Inflammatory macrophage treated with lipopolysaccharide for 4 hours (primary cell): ENCODE measurements at regions not wholly inside any gene's neighbourhood (a gene's known extent, or its start where the extent isn't known, plus 50 kb on each side); places are given as distances from the start of the nearest gene placed in this dataset.

Experiments used
- DNase-seq: peaks from one replicate; pipeline ENCODE4 v3.0.0-alpha.2; 2020

GRCh38 chr13:74865656-74866055, 616.3 kb downstream of the TBC1D4 start:
- no peak for DNase-seq

DNA sequence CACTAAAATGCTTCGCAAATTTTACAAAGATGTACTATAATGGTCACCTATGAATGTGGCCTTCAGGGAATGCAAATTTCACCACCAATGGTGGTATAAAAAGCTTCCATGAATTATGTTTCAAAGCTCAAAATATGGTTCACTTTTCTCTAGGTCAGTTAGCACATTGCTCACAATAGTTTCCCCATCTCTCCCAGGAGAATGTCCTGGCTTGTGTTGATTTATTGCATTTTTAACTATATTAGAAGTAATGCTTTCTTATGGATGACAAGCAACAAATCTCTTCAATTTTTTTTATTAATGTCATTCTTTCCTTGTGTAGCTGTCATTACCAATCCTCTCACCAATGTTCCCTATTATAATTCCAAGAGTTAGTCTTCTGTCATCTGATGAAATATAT, 621.2 kb downstream of the TBC1D4 start:
- no peak for DNase-seq

GRCh38 chr13:74850893-74851292, 631.1 kb downstream of the TBC1D4 start:
- DNase-seq, result no peak

DNA sequence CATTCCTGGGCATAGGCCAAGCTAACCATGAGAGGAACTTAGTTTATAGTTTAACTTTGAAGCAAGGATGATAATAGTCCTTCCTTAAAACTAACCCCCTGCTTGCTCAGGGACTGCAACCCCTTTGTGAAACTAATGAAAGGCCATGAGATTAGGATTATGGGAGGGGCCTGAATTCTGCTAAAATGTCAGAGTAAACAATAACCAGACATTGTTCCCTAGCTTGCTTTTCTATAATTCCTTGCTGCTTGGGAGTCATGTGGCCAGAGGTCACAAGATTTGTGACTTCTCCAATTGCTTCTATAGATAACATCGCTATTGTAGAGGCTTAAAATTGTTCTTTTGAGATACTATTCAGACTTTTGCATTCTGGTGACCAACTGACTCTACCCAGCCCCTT, 634.0 kb downstream of the TBC1D4 start:
- DNase-seq, result no peak

DNA sequence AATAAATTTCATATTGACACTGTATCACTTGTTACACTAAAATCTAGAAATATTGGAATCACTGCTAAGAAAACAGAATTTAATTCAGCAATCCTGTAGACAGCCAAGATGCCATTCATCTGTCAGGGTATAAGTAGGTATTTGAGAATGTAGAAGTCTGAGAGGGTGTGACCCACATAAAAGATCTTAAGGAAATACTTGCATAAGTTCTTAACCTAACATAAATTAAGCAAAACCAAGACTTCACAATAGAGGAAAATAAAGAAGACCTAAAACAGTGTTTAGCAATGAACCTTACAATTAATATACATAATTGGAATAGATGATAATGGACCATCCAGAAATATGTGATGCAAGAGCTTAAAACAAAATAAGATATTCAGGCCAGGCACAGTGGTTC, 636.2 kb downstream of the TBC1D4 start:
- DNase-seq, result no peak

- no peak for DNase-seq
These were observed 640.3 kb downstream of the TBC1D4 start for GRCh38 chr13:74841651-74842050.

- no peak for DNase-seq
These were observed 640.8 kb downstream of the TBC1D4 start for GRCh38 chr13:74841123-74841522.

- no peak for DNase-seq
These were observed 642.3 kb downstream of the TBC1D4 start for GRCh38 chr13:74839656-74840055.

GRCh38 chr13:74838096-74838495, 643.9 kb downstream of the TBC1D4 start:
- DNase-seq, result no peak

- no peak for DNase-seq
These were observed 645.3 kb downstream of the TBC1D4 start for GRCh38 chr13:74836628-74837027.

- no peak for DNase-seq
These were observed 646.4 kb downstream of the TBC1D4 start for GRCh38 chr13:74835579-74835978.

DNA sequence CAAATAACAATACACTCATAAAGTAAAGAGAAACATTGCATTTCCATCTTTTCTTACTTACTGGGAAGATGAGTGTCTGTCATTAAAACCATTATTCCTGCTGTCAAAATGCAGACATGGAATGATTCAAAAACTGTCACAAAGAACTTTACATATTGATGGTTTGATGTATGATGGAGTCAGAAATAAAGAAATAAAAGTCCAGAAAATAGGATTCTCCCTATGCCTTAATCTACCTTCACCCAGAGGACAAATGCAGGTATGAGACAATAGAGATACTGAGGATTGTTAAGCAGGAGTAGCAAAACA, 656.1 kb downstream of the TBC1D4 start:
- DNase-seq, result no peak

- no peak for DNase-seq
These were observed 656.6 kb downstream of the TBC1D4 start for GRCh38 chr13:74825152-74825937.

- no peak for DNase-seq
These were observed 661.2 kb downstream of the TBC1D4 start for GRCh38 chr13:74820809-74821208.

GRCh38 chr13:74819549-74819948, 662.4 kb downstream of the TBC1D4 start:
- DNase-seq, result no peak

- DNase-seq, result no peak
These were observed 665.2 kb downstream of the TBC1D4 start for GRCh38 chr13:74816737-74817136.

DNA sequence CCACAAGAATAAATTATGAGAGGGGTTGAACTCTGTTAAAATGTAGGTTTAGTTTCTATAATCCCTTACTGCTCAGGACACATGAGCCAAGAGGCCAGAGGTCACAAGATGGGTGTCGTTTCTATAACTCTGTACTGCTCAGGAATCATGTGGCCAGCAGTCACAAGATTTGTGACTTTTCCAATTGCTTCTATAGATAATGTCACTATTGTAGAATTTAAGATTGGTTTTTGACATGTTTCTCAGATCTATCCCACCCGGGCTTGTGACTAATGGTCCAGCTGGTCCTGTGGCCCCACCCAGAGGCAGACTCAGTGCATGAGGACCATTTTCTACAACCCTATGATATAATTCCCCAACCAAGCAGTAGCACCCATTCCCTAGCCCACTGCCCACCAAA, 662.0 kb upstream of the KLF12 start:
- DNase-seq, result no peak

- no peak for DNase-seq
These were observed 661.3 kb upstream of the KLF12 start for GRCh38 chr13:74795526-74795925.

GRCh38 chr13:74794582-74794981, 660.4 kb upstream of the KLF12 start:
- DNase-seq, result no peak

DNA sequence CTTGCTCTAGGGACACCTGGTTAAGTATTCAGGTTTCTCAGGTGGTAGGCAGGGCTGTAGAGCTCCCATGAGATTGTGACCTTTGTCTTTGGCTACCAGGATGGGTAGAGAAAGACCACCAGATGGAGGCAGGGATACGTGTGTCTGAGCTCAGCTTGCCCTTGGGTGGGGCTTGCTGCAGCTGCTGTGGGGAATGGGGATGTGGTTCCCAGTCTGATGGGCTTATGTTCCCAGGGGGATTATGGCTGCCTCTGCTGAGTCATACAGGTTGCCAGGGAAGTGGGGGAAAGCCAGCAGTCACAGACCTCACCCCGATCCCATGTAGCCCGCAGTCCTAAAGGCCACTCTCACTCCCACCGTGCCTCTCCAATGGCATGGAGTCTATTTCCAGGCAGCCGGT, 659.9 kb upstream of the KLF12 start:
- DNase-seq, result no peak

DNA sequence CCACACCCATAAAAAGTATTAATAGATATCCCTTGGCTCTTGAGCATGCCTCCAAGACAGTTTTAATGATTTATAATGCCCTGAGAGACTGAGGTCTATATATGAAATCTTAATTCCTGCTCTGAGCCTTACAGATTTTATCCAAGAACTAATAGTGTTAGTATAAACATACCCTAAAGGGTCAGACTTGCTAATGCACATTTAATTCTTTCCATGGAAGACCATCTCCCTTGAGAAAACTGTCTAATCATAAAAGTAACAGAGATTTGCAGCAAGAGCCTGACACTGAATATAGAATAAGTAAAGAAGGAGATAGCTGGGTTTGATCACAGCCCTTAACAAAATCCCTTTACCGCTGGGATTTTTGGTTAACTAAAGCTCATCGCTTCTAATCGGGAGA, 650.8 kb upstream of the KLF12 start:
- no peak for DNase-seq

GRCh38 chr13:74778946-74779345, 644.7 kb upstream of the KLF12 start:
- no peak for DNase-seq

- DNase-seq, result no peak
These were observed 643.9 kb upstream of the KLF12 start for GRCh38 chr13:74778087-74778486.

- DNase-seq, result no peak
These were observed 640.1 kb upstream of the KLF12 start for GRCh38 chr13:74774264-74774663.

- DNase-seq, result no peak
These were observed 639.0 kb upstream of the KLF12 start for GRCh38 chr13:74773248-74773647.

- no peak for DNase-seq
These were observed 637.8 kb upstream of the KLF12 start for GRCh38 chr13:74771964-74772363.
